ENCODE measurements at regions not wholly inside any gene's neighbourhood (a gene's known extent, or its start where the extent isn't known, plus 50 kb on each side); places are given as distances from the start of the nearest gene placed in this dataset.
"Not testable (repeated sequence)": the region's sequence is repeated elsewhere in the genome, so short reads cannot be mapped to it uniquely, and the experiment has no call there.

DNA sequence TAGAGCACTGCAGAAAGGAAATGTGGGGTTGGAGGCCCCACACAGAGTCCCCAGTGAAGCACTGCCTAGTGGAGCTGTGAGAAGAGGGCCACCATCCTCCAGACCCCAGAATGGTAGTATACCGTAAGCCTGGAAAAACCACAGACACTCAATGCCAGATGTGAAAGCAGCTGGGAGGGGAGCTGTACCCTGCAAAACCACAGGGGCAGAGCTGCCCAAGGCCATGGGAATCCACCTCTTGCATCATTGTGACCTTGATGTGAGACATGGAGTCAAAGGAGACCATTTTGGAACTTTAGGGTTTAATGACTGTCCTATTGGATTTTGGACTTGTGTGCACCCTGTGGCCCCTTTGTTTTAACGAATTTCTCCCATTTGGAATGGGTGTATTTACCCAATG lies 75.3 kb upstream of the SERPINE2 start:
- DNase-seq (no peak), ATAC-seq (no peak)
- WGBS, 2 donors: 48 to 50% methylated on average over 2 of the region's 2 CpGs
- no peaks in the 10 kb centered on the region for H3K27me3 ChIP-seq
- no peaks in the 10 kb centered on the region for H3K36me3 ChIP-seq (replicated peaks in 1 of 2; ENCODE audit: insufficient read depth in 1 of 2, low read depth in 2 of 2)
- no peak overlapping the region for H3K27ac ChIP-seq
- H3K4me1 ChIP-seq: no peaks in the 10 kb centered on the region
- peaks cover 0 to 3% (median 0%) of the 10 kb centered on the region in 3 donors for H3K9me3 ChIP-seq
- intact Hi-C loops (cut with DNase I): no loop called here
- H3K4me3 ChIP-seq: no peak overlapping the region
- TF ChIP-seq CTCF (IDR thresholded peaks at IDR 0.05) (no peak), POLR2A (IDR thresholded peaks at IDR 0.05) (no peak)

- H3K27ac ChIP-seq; H3K4me3 ChIP-seq; intact Hi-C loops (cut with DNase I); DNase-seq; H3K36me3 ChIP-seq (replicated peaks in 1 of 2; ENCODE audit: insufficient read depth in 1 of 2, low read depth in 2 of 2); H3K27me3 ChIP-seq; H3K4me1 ChIP-seq; H3K9me3 ChIP-seq; ATAC-seq: not testable (repeated sequence)
- WGBS, 2 donors: 10 to 30% methylated on average over 1 of the region's 1 CpG
Measured at GRCh38 chr2:224113930-224114329, 74.8 kb upstream of the SERPINE2 start.

DNA sequence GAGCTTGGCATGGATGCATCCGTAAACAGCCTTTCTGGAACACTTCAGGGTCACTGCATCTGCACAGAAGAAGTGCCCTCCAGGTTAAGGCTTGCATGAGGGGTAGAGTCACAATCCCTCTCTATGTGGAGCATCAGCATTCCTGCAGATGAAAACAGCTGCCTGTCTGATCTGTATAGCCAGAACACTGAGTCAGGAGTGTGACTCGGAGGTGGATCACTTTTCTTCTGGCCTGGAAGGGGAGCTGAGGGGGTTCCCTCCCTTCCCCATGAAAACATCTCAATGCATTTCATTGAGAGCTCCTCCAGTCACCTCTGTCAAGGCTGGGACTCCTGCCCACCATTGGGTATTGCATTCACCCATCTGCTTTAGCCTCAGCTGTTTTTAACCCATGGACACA lies 72.5 kb upstream of the SERPINE2 start:
- ATAC-seq (no peak), DNase-seq (no peak)
- Histone ChIP-seq H3K36me3 (replicated peaks in 1 of 2; ENCODE audit: insufficient read depth in 1 of 2, low read depth in 2 of 2) (no peaks in the 10 kb centered on the region), H3K27ac (no peak overlapping the region), H3K4me3 (no peak overlapping the region), H3K9me3 (no peaks in the 10 kb centered on the region), H3K4me1 (no peaks in the 10 kb centered on the region), H3K27me3 (no peaks in the 10 kb centered on the region)
- TF ChIP-seq POLR2A (IDR thresholded peaks at IDR 0.05) (no peak), CTCF (IDR thresholded peaks at IDR 0.05) (no peak)
- WGBS, 2 donors: 63 to 65% methylated on average over 2 of the region's 2 CpGs
- intact Hi-C loops (cut with DNase I): no loop called here

GRCh38 chr2:224110811-224111210 lies 71.7 kb upstream of the SERPINE2 start:
- H3K27me3 ChIP-seq: no peaks in the 10 kb centered on the region
- no peak overlapping the region for H3K27ac ChIP-seq
- DNase-seq (no peak), ATAC-seq (no peak)
- H3K4me3 ChIP-seq: no peak overlapping the region
- TF ChIP-seq POLR2A (IDR thresholded peaks at IDR 0.05): no peak
- no peak for TF ChIP-seq CTCF (IDR thresholded peaks at IDR 0.05)
- 69 to 78% methylated on average over 5 to 6 of the region's 6 CpGs for WGBS, 2 donors
- intact Hi-C loops (cut with DNase I): no loop called here
- no peaks in the 10 kb centered on the region for H3K4me1 ChIP-seq
- H3K36me3 ChIP-seq (replicated peaks in 1 of 2; ENCODE audit: insufficient read depth in 1 of 2, low read depth in 2 of 2): no peaks in the 10 kb centered on the region
- no peaks in the 10 kb centered on the region for H3K9me3 ChIP-seq

- no peak overlapping the region for H3K4me3 ChIP-seq
- intact Hi-C loops (cut with DNase I): no loop called here
- H3K27ac ChIP-seq: no peak overlapping the region
- no peak for DNase-seq
- H3K4me1 ChIP-seq: no peaks in the 10 kb centered on the region
- H3K9me3 ChIP-seq: no peaks in the 10 kb centered on the region
- H3K27me3 ChIP-seq: no peaks in the 10 kb centered on the region
- TF ChIP-seq CTCF (IDR thresholded peaks at IDR 0.05): no peak
- TF ChIP-seq POLR2A (IDR thresholded peaks at IDR 0.05): no peak
- no peaks in the 10 kb centered on the region for H3K36me3 ChIP-seq (replicated peaks in 1 of 2; ENCODE audit: insufficient read depth in 1 of 2, low read depth in 2 of 2)
- no peak for ATAC-seq
- WGBS, 2 donors: 67 to 83% methylated on average over 6 of the region's 6 CpGs
Measured at GRCh38 chr2:224109751-224110150, 70.7 kb upstream of the SERPINE2 start.
